Keratinocyte (primary cell): ENCODE measurements at regions not wholly inside any gene's neighbourhood (a gene's known extent, or its start where the extent isn't known, plus 50 kb on each side); places are given as distances from the start of the nearest gene placed in this dataset.

Source experiments
- DNase-seq: peaks from one replicate; pipeline ENCODE4 v3.0.0-alpha.2; 2011; ENCODE audit warnings: low read depth, missing footprints, low spot score
- FAIRE-seq: peaks from 2 replicates; lab custom pipeline; 2011; peaks lifted over from hg19 to GRCh38; lab: Jason Lieb, UNC
- H2AFZ ChIP-seq: 2 replicates; pipeline ENCODE4 v1.6.0; 2012; ENCODE audit warnings: low read length, control low read depth, inconsistent platforms; ENCODE audit not compliant: control insufficient read depth
- H3K27ac ChIP-seq: 2 replicates; pipeline ENCODE4 v1.5.1; 2011; ENCODE audit warnings: low read length; ENCODE audit not compliant: control insufficient read depth, insufficient read depth
- H3K27me3 ChIP-seq: 3 replicates; pipeline ENCODE4 v1.6.0; 2011; ENCODE audit warnings: low read length; ENCODE audit not compliant: control insufficient read depth, insufficient read depth; ENCODE audit errors: extremely low read depth
- H3K36me3 ChIP-seq, 2 experiments: 2 replicates in 1 of 2; 3 replicates in 1 of 2; pipeline ENCODE4 v1.5.1; 2011; ENCODE audit warnings: low read length in 2 of 2, mild to moderate bottlenecking in 1 of 2; ENCODE audit not compliant: control insufficient read depth in 2 of 2, insufficient read depth in 2 of 2; ENCODE audit errors: extremely low read depth in 1 of 2
- H3K4me1 ChIP-seq: 3 replicates; pipeline ENCODE4 v1.5.1; 2011; ENCODE audit warnings: low read length; ENCODE audit not compliant: control insufficient read depth, insufficient read depth; ENCODE audit errors: extremely low read depth
- H3K4me2 ChIP-seq: 3 replicates; pipeline ENCODE4 v1.6.0; 2011; ENCODE audit warnings: low read depth, low read length; ENCODE audit not compliant: control insufficient read depth, insufficient read depth; ENCODE audit errors: extremely low read depth
- H3K4me3 ChIP-seq, 3 experiments: fragments of 200-600 bp in 1 of 3; sonication (generic) in 1 of 3; 2 replicates in 2 of 3; 3 replicates in 1 of 3; pipeline ENCODE4 v1.5.1; 2011 to 2016; ENCODE audit warnings: low read length in 3 of 3, mild to moderate bottlenecking in 3 of 3, control low read depth in 2 of 3, inconsistent platforms in 1 of 3, low read depth in 1 of 3, mixed read lengths in 1 of 3, mixed run types in 1 of 3, moderate library complexity in 1 of 3; ENCODE audit not compliant: control insufficient read depth in 2 of 3, insufficient read depth in 2 of 3; ENCODE audit errors: extremely low read depth in 1 of 3
- H3K79me2 ChIP-seq: 2 replicates; pipeline ENCODE4 v1.6.0; 2012; ENCODE audit warnings: low read length; ENCODE audit not compliant: control insufficient read depth, insufficient read depth
- H3K9ac ChIP-seq: 3 replicates; pipeline ENCODE4 v1.6.0; 2011; ENCODE audit warnings: low read length; ENCODE audit not compliant: control insufficient read depth, insufficient read depth; ENCODE audit errors: extremely low read depth
- H3K9me1 ChIP-seq: 3 replicates; pipeline ENCODE4 v1.6.0; 2011; ENCODE audit warnings: low read length; ENCODE audit not compliant: control insufficient read depth, insufficient read depth; ENCODE audit errors: extremely low read depth
- H3K9me3 ChIP-seq: 2 replicates; pipeline ENCODE4 v1.5.1; 2012; ENCODE audit warnings: low read depth, low read length; ENCODE audit not compliant: control insufficient read depth
- H4K20me1 ChIP-seq: 3 replicates; pipeline ENCODE4 v1.6.0; 2011; ENCODE audit warnings: low read length; ENCODE audit not compliant: control insufficient read depth, insufficient read depth; ENCODE audit errors: extremely low read depth
- EZH2 ChIP-seq: IDR thresholded peaks from one replicate; pipeline ENCODE4 v1.6.1; 2012; ENCODE audit warnings: inconsistent platforms, mild to moderate bottlenecking, low read length, moderate library complexity
- dilution Hi-C: fragments of 300-500 bp; cut with MboI; formaldehyde crosslinking; loops from one replicate; pipeline ENCODE4 v1.7.0; 2020; ENCODE audit warnings: low sequenced_read_pairs; ENCODE audit not compliant: extremely low pct_ligation_motif_present
- TF ChIP-seq, protein P1 (sequence below), 3 experiments: IDR thresholded peaks in 1 of 3; conservative IDR thresholded peaks in 1 of 3; optimal IDR thresholded peaks in 1 of 3; 2 replicates in 2 of 3; 3 replicates in 1 of 3; pipeline versions ENCODE3 to v1.5.1; 2011; ENCODE audit warnings: low read length in 3 of 3, mild to moderate bottlenecking in 3 of 3, moderate library complexity in 2 of 3, control low read depth in 1 of 3, inconsistent platforms in 1 of 3; ENCODE audit not compliant: insufficient read depth in 2 of 3; ENCODE audit errors: extremely low read depth in 1 of 3

DNA sequence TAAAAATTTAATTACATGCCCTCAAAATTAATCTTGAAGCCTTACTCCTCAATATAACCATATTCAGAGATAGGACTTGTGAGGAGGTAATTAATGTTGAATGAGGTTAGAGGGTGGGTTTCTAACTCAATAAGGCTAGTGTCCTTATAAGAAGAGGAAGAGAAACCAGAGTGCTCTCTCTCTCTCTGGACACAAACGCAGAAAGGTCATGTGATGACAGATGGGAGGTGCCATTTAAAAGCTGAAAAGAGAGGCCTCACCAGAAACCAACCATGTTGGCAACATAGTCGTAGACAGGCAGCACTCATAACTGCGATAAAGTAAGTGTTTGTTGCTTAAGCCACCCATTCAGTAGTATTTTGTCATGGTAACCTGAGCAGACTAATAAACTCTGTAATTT, 378.5 kb upstream of the LMO3 start:
- no peak for TF ChIP-seq EZH2
- TF ChIP-seq, protein P1, sequence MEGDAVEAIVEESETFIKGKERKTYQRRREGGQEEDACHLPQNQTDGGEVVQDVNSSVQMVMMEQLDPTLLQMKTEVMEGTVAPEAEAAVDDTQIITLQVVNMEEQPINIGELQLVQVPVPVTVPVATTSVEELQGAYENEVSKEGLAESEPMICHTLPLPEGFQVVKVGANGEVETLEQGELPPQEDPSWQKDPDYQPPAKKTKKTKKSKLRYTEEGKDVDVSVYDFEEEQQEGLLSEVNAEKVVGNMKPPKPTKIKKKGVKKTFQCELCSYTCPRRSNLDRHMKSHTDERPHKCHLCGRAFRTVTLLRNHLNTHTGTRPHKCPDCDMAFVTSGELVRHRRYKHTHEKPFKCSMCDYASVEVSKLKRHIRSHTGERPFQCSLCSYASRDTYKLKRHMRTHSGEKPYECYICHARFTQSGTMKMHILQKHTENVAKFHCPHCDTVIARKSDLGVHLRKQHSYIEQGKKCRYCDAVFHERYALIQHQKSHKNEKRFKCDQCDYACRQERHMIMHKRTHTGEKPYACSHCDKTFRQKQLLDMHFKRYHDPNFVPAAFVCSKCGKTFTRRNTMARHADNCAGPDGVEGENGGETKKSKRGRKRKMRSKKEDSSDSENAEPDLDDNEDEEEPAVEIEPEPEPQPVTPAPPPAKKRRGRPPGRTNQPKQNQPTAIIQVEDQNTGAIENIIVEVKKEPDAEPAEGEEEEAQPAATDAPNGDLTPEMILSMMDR (optimal IDR thresholded peaks at IDR 0.05 in 1 of 3, IDR thresholded peaks at IDR 0.05 in 1 of 3, conservative IDR thresholded peaks at IDR 0.05 in 1 of 3; ENCODE audit: extremely low read depth in 1 of 3, insufficient read depth in 2 of 3, low read length in 3 of 3): no peak
- no peaks in the 10 kb centered on the region for H4K20me1 ChIP-seq
- dilution Hi-C loops: no loop called here

DNA sequence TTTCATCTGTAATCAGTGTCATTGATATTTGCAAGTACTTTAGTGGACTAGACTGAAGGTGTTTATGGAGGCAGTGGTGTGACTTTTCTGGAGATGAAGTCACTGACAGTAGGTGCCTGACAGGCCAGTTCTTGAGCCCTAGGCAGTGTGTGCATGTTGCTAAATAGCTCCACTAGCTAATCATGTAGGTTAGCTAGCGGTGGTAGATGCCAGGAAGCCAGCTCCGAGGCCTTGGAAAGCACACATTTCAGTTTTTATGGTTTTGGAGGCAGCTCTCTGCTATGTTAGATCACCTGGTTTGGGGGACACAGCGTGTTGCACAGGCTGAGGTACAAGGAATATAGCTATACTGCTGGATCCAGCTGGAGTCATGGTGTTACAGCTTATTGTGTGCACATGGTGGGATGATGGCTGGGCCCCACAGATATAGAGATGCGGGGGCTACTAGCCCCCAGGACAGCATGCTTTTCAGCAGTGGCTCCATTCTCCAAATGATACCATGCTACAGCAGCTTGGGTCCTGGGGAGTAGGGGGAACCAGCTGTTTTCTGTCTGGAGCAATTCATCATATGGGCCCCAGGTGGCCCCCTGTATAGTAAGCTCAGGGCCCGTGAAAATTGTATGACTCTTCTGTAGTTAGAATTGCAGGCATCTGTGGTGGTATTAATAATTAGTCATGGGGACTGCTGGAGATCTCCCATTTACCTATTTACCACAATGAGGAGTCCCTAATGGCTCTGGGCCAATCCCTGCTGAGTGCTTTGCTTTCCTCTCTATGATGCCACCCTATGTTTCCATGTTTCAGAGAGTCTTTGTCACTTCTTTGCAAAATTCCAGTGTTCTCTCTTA, 367.2 kb upstream of the LMO3 start:
- DNase-seq (no peak), FAIRE-seq (no peak)
- Histone ChIP-seq H3K9ac (no peak overlapping the region), H2AFZ (no peak overlapping the region), H3K36me3 (no peaks in the 10 kb centered on the region), H3K4me3 (no peak overlapping the region), H3K79me2 (no peaks in the 10 kb centered on the region), H3K27me3 (no peaks in the 10 kb centered on the region), H3K4me2 (no peak overlapping the region), H3K27ac (no peak overlapping the region), H3K4me1 (no peaks in the 10 kb centered on the region), H3K9me3 (no peaks in the 10 kb centered on the region), H4K20me1 (no peaks in the 10 kb centered on the region), H3K9me1 (no peaks in the 10 kb centered on the region)
- dilution Hi-C loops: no loop called here
- TF ChIP-seq, protein P1 (optimal IDR thresholded peaks at IDR 0.05 in 1 of 3, IDR thresholded peaks at IDR 0.05 in 1 of 3, conservative IDR thresholded peaks at IDR 0.05 in 1 of 3; ENCODE audit: extremely low read depth in 1 of 3, insufficient read depth in 2 of 3, low read length in 3 of 3): no peak
- TF ChIP-seq EZH2: no peak

More for the DNA sequence above, 378.5 kb upstream of the LMO3 start:
- no peaks in the 10 kb centered on the region for H3K9me1 ChIP-seq
- no peak overlapping the region for H3K27ac ChIP-seq
- DNase-seq: no peak
- no peak overlapping the region for H3K4me3 ChIP-seq
- H3K27me3 ChIP-seq: no peaks in the 10 kb centered on the region
- H3K36me3 ChIP-seq: no peaks in the 10 kb centered on the region
- H3K9me3 ChIP-seq: no peaks in the 10 kb centered on the region
- no peak overlapping the region for H2AFZ ChIP-seq
- no peak for FAIRE-seq
- H3K9ac ChIP-seq: no peak overlapping the region
- H3K79me2 ChIP-seq: no peaks in the 10 kb centered on the region
- no peak overlapping the region for H3K4me2 ChIP-seq
- no peaks in the 10 kb centered on the region for H3K4me1 ChIP-seq
